ENCODE measurements at regions not wholly inside any gene's neighbourhood (a gene's known extent, or its start where the extent isn't known, plus 50 kb on each side); places are given as distances from the start of the nearest gene placed in this dataset.

- TF ChIP-seq CTCF (conservative IDR thresholded peaks at IDR 0.05 in 1 of 2, IDR thresholded peaks at IDR 0.05 in 1 of 2; ENCODE audit: low read depth in 1 of 2, low read length in 2 of 2) (no peak), EZH2 (IDR thresholded peaks at IDR 0.05; ENCODE audit: low read length, missing control alignments) (no peak)
Measured at GRCh38 chr5:30808996-30809395, 384.5 kb upstream of the CDH6 start.

Data from fibroblast of lung (primary cell).